ENCODE measurements at regions not wholly inside any gene's neighbourhood (a gene's known extent, or its start where the extent isn't known, plus 50 kb on each side); places are given as distances from the start of the nearest gene placed in this dataset.

DNA sequence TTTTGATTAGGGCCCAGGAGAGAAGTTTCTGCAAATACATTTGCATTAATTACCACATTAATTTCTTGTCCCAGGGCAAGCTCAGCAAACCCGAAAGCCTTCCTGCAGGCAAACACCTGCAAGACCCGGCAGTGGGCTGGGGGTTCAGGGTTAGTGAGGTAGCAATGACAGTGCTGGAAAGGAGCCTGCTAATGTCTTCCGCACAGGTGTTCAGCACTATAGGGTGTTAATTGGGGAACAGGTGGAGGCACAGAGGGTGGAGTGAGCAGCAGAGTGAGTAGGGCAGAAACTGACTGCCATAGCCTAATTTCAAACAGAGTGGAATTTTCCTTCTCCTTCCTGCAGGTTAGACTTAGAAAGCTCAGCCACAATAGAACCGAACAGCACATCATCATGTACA is 50.9 kb upstream of the UBASH3B start:
- Mint-ChIP-seq H3K4me1 (no peaks in the 10 kb centered on the region), H3K27ac (no peak overlapping the region), H3K36me3 (no peaks in the 10 kb centered on the region), H3K4me3 (no peak overlapping the region), H3K27me3 (peaks cover 5 to 9% of the 10 kb centered on the region in 2 donors), H3K9me3 (no peaks in the 10 kb centered on the region)
- no peaks in the 10 kb centered on the region for H3K36me3 ChIP-seq (ENCODE audit: insufficient read depth, low read length)
- intact Hi-C loops (cut with micrococcal nuclease), result no loop called here
- DNase-seq, result no peak
- H3K4me3 ChIP-seq (ENCODE audit: low read length in 2 of 2), result no peak overlapping the region
- H3K9me3 ChIP-seq (ENCODE audit: control insufficient read depth in 1 of 2, low read length in 2 of 2), result no peaks in the 10 kb centered on the region
- H3K4me1 ChIP-seq (ENCODE audit: insufficient read depth, low read length), result no peaks in the 10 kb centered on the region
- ChIA-PET CTCF (ENCODE audit: partially characterized antibody) (no interaction called here), POLR2A (ENCODE audit: partially characterized antibody) (no interaction called here)
- H3K27me3 ChIP-seq (ENCODE audit: insufficient read depth, low read length), result no peaks in the 10 kb centered on the region
- H3K27ac ChIP-seq (ENCODE audit: low read depth, low read length), result no peak overlapping the region

DNA sequence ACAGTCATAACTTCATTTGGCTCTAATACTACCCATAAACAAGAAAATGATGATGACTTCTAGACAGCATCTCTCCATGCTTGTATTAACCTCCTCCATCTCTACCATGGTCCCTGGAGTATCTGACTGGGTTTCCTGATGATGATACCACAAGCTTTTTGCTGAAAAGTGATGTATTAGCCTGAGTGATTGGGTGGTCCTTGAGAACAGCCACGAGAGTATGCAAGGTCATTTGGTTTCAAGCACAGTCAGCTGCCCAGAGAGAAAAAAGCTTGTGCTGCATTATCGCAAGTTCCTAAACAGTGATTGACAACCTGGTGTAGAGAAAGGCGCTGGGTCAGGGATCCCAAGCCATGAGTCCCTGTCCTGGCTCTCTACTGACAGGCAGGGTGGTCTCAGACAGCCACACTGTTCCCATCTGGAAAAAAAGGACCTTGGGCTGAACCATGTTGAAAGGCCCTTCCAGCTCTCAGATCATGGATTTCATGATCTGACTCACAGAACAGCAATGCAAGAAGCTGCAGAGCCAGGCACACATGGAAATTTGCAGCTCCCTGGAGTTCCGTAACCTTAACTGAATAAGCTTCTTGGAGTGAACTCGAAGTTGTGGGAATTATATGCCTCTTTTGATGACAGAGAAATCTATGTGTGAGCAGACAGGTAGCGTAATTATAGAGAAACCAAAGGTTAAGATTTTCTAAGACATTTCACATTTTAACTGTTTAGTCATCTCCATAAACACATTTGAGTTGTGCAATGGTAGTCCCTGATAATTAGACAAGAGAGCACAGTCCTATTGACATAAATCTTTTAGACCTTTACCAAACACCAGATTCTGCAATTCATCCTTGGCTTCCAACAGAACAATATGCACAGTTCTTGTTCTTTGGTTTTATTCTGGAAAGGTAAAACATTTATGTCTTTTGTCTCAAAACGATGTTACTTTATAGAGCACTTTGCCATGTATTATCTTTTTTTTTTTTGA is 54.1 kb upstream of the UBASH3B start:
- Histone ChIP-seq H3K4me3 (ENCODE audit: low read length in 2 of 2) (no peak overlapping the region), H3K4me1 (ENCODE audit: insufficient read depth, low read length) (no peaks in the 10 kb centered on the region), H3K9me3 (ENCODE audit: control insufficient read depth in 1 of 2, low read length in 2 of 2) (no peaks in the 10 kb centered on the region), H3K27me3 (ENCODE audit: insufficient read depth, low read length) (no peaks in the 10 kb centered on the region), H3K27ac (ENCODE audit: low read depth, low read length) (no peak overlapping the region), H3K36me3 (ENCODE audit: insufficient read depth, low read length) (no peaks in the 10 kb centered on the region)
- Mint-ChIP-seq H3K27ac (no peak overlapping the region), H3K27me3 (peaks cover 5 to 14% of the 10 kb centered on the region in 2 donors), H3K36me3 (no peaks in the 10 kb centered on the region), H3K4me3 (no peak overlapping the region), H3K4me1 (no peaks in the 10 kb centered on the region), H3K9me3 (no peaks in the 10 kb centered on the region)
- ChIA-PET POLR2A (ENCODE audit: partially characterized antibody) (no interaction called here), CTCF (ENCODE audit: partially characterized antibody) (interaction anchor here (0.9 kb wide), 1 partner anchor 179 kb away, joined by 3 read pairs; no protein-coding TSS in a partner anchor)
- intact Hi-C loops (cut with micrococcal nuclease), result no loop called here
- DNase-seq, result no peak

DNA sequence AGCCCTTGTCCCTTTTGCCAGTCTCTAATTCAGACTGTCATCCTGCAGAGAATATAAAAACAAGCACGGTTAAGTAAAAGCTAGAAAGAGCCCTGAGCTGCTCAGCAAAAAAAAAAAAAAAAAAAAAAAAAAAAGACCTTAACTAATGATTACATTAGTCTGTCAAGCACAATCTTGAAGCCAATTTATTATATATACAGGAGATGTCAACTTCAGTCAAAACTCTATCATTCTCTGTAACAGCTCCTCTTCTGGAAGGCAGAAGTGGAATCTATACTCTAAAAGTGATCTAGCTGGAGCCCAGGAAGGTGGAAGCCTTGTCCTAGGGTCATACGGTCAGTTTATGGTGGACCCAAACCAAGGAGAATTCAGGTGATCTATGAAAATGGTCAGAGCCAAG is 55.2 kb upstream of the UBASH3B start:
- H3K4me3 Mint-ChIP-seq, result no peak overlapping the region
- Histone ChIP-seq H3K36me3 (ENCODE audit: insufficient read depth, low read length) (no peaks in the 10 kb centered on the region), H3K4me3 (ENCODE audit: low read length in 2 of 2) (no peak overlapping the region), H3K9me3 (ENCODE audit: control insufficient read depth in 1 of 2, low read length in 2 of 2) (no peaks in the 10 kb centered on the region), H3K27me3 (ENCODE audit: insufficient read depth, low read length) (no peaks in the 10 kb centered on the region), H3K27ac (ENCODE audit: low read depth, low read length) (no peak overlapping the region), H3K4me1 (ENCODE audit: insufficient read depth, low read length) (no peaks in the 10 kb centered on the region)
- H3K27me3 Mint-ChIP-seq, result peaks cover 5 to 14% of the 10 kb centered on the region in 2 donors
- H3K4me1 Mint-ChIP-seq, result no peaks in the 10 kb centered on the region
- intact Hi-C loops (cut with micrococcal nuclease), result no loop called here
- H3K36me3 Mint-ChIP-seq, result no peaks in the 10 kb centered on the region
- no peak overlapping the region for H3K27ac Mint-ChIP-seq
- POLR2A ChIA-PET (ENCODE audit: partially characterized antibody), result no interaction called here
- H3K9me3 Mint-ChIP-seq, result no peaks in the 10 kb centered on the region
- DNase-seq, result no peak
- CTCF ChIA-PET (ENCODE audit: partially characterized antibody), result interaction anchor here (0.8 kb wide), 1 partner anchor 26 kb away, joined by 3 read pairs; no protein-coding TSS in a partner anchor

DNA sequence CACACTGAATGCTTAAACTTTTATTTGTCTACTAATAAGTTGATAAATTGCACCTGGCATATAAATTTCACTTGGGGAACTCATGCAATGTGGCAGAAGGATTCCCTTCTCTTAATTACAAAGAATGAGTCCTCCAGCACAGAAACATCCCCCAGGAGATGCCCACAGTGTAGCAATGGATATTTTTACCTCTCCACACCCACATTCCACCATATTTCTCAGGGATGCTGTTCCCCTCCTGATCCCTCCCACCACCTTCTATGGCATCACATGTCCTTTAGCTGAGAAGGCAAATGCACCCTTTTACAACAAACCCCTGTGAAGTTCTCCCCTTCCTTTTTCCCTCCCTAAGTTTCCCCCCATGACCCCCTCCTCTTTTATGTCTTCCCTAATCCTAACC is 56.1 kb upstream of the UBASH3B start:
- DNase-seq, result no peak
- no peaks in the 10 kb centered on the region for H3K36me3 Mint-ChIP-seq
- H3K4me1 Mint-ChIP-seq, result no peaks in the 10 kb centered on the region
- CTCF ChIA-PET (ENCODE audit: partially characterized antibody), result no interaction called here
- H3K4me3 Mint-ChIP-seq, result no peak overlapping the region
- Histone ChIP-seq H3K36me3 (ENCODE audit: insufficient read depth, low read length) (no peaks in the 10 kb centered on the region), H3K4me1 (ENCODE audit: insufficient read depth, low read length) (no peaks in the 10 kb centered on the region), H3K9me3 (ENCODE audit: control insufficient read depth in 1 of 2, low read length in 2 of 2) (no peaks in the 10 kb centered on the region), H3K4me3 (ENCODE audit: low read length in 2 of 2) (no peak overlapping the region), H3K27me3 (ENCODE audit: insufficient read depth, low read length) (no peaks in the 10 kb centered on the region), H3K27ac (ENCODE audit: low read depth, low read length) (no peak overlapping the region)
- peaks cover 3 to 13% of the 10 kb centered on the region in 2 donors for H3K27me3 Mint-ChIP-seq
- H3K27ac Mint-ChIP-seq, result no peak overlapping the region
- intact Hi-C loops (cut with micrococcal nuclease), result no loop called here
- H3K9me3 Mint-ChIP-seq, result no peaks in the 10 kb centered on the region
- POLR2A ChIA-PET (ENCODE audit: partially characterized antibody), result no interaction called here

DNA sequence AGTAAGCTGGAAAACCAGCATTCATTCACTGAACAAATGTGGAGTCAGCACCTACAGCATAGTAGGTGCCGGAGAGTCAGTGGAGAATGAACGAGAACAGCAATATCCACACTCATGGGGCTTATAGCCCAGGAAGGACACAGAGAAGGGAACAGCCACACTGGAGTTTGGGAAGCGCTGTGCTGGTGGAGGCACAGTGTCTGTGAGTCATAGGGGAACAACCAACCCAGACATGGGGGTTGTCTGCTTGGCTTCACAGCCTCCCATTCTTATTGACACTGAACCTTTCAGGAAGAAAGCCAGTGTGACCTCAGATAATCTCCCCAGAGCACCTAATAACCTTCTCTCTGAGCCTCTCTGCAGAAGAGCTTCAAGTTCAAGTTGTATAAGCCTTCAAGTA is 56.6 kb upstream of the UBASH3B start:
- no peaks in the 10 kb centered on the region for H3K27me3 ChIP-seq (ENCODE audit: insufficient read depth, low read length)
- no peaks in the 10 kb centered on the region for H3K9me3 Mint-ChIP-seq
- no peaks in the 10 kb centered on the region for H3K36me3 Mint-ChIP-seq
- no peak for DNase-seq
- H3K9me3 ChIP-seq (ENCODE audit: control insufficient read depth in 1 of 2, low read length in 2 of 2), result no peaks in the 10 kb centered on the region
- CTCF ChIA-PET (ENCODE audit: partially characterized antibody), result no interaction called here
- H3K27ac ChIP-seq (ENCODE audit: low read depth, low read length), result no peak overlapping the region
- no peak overlapping the region for H3K4me3 Mint-ChIP-seq
- H3K4me3 ChIP-seq (ENCODE audit: low read length in 2 of 2), result no peak overlapping the region
- no peaks in the 10 kb centered on the region for H3K36me3 ChIP-seq (ENCODE audit: insufficient read depth, low read length)
- H3K4me1 Mint-ChIP-seq, result no peaks in the 10 kb centered on the region
- intact Hi-C loops (cut with micrococcal nuclease), result no loop called here
- no peak overlapping the region for H3K27ac Mint-ChIP-seq
- peaks cover 3 to 11% of the 10 kb centered on the region in 2 donors for H3K27me3 Mint-ChIP-seq
- POLR2A ChIA-PET (ENCODE audit: partially characterized antibody), result no interaction called here
- H3K4me1 ChIP-seq (ENCODE audit: insufficient read depth, low read length), result no peaks in the 10 kb centered on the region

DNA sequence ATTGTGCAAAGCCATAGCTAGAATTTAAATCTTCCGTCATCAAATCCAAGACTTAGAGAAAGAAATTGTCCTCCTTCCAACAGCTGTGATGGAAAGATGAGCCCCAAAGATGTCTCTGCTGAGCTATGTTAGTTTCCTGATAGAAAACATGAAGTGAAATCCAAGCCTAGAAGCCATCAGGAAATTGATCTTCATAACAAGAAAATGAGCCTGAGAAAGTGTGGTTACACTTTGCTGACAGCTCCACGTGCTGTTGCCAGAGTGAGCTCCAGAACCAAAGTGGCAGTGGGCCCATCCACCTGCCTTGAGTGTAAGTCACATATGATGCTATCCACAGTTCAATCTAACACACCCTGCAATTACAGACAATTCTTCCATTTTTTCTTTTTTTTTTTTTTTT is 58.0 kb upstream of the UBASH3B start:
- H3K27me3 Mint-ChIP-seq, result peaks cover 7 to 16% of the 10 kb centered on the region in 2 donors

DNA sequence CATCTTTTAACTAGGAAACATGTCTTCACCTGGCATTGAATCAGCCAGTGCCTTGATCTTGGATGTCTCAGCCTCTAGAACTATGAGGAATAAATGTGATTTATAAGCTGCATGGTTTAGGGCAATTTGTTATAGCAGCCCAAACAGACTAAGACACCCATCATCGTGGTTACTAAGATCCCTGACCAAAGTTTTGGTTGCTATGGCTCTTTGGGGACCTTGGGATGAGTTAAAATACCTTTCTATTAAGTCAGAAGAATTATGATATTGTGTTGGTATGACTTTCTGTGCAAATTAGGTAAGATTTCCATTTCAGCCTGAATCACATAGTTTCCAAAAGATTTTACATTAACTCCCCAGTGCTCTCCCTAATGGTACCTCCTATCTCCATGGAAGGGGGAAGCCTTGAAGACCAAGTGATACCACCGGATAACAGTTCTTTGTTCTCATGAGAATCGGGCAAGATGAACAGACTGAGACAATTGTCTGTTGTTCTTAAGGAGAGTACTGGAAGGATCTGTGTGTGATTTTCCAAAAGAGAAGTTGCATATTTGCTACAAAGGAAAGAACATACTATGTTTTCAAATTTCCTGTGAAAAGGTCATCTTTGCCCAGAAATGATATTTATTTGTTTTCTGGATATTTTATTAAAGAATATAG is 60.4 kb upstream of the UBASH3B start:
- DNase-seq, result no peak
- Mint-ChIP-seq H3K27me3 (peaks cover 10 to 21% of the 10 kb centered on the region in 2 donors), H3K4me1 (no peaks in the 10 kb centered on the region), H3K9me3 (no peaks in the 10 kb centered on the region), H3K4me3 (no peak overlapping the region), H3K27ac (no peak overlapping the region), H3K36me3 (no peaks in the 10 kb centered on the region)
- Histone ChIP-seq H3K4me1 (ENCODE audit: insufficient read depth, low read length) (no peaks in the 10 kb centered on the region), H3K27me3 (ENCODE audit: insufficient read depth, low read length) (no peaks in the 10 kb centered on the region), H3K4me3 (ENCODE audit: low read length in 2 of 2) (no peak overlapping the region), H3K27ac (ENCODE audit: low read depth, low read length) (no peak overlapping the region), H3K36me3 (ENCODE audit: insufficient read depth, low read length) (no peaks in the 10 kb centered on the region), H3K9me3 (ENCODE audit: control insufficient read depth in 1 of 2, low read length in 2 of 2) (no peaks in the 10 kb centered on the region)
- CTCF ChIA-PET (ENCODE audit: partially characterized antibody), result interaction anchor here (0.6 kb wide), 1 partner anchor 12 kb away, joined by 3 read pairs; no protein-coding TSS in a partner anchor
- POLR2A ChIA-PET (ENCODE audit: partially characterized antibody), result no interaction called here
- intact Hi-C loops (cut with micrococcal nuclease), result no loop called here

More for the DNA sequence above, 58.0 kb upstream of the UBASH3B start:
- intact Hi-C loops (cut with micrococcal nuclease), result no loop called here
- H3K4me3 ChIP-seq (ENCODE audit: low read length in 2 of 2), result no peak overlapping the region
- H3K4me1 ChIP-seq (ENCODE audit: insufficient read depth, low read length), result no peaks in the 10 kb centered on the region
- no peak overlapping the region for H3K4me3 Mint-ChIP-seq
- no peaks in the 10 kb centered on the region for H3K36me3 Mint-ChIP-seq
- H3K27me3 ChIP-seq (ENCODE audit: insufficient read depth, low read length), result no peaks in the 10 kb centered on the region
- CTCF ChIA-PET (ENCODE audit: partially characterized antibody), result interaction anchor here (0.7 to 2.4 kb wide), 7 partner anchors 12 to 199 kb away, joined by 3 to 9 read pairs (median 3); no protein-coding TSS in a partner anchor
- no peaks in the 10 kb centered on the region for H3K4me1 Mint-ChIP-seq
- no peak overlapping the region for H3K27ac ChIP-seq (ENCODE audit: low read depth, low read length)
- no peak overlapping the region for H3K27ac Mint-ChIP-seq
- no peaks in the 10 kb centered on the region for H3K9me3 Mint-ChIP-seq
- POLR2A ChIA-PET (ENCODE audit: partially characterized antibody), result no interaction called here
- H3K36me3 ChIP-seq (ENCODE audit: insufficient read depth, low read length), result no peaks in the 10 kb centered on the region
- H3K9me3 ChIP-seq (ENCODE audit: control insufficient read depth in 1 of 2, low read length in 2 of 2), result no peaks in the 10 kb centered on the region
- DNase-seq, result no peak
